ENCODE measurements at regions not wholly inside any gene's neighbourhood (a gene's known extent, or its start where the extent isn't known, plus 50 kb on each side); places are given as distances from the start of the nearest gene placed in this dataset.

- TF ChIP-seq CEBPB (IDR thresholded peaks at IDR 0.05; ENCODE audit: borderline replicate concordance in 1 of 2, low read depth in 2 of 2, low read length in 2 of 2), result no peak
- no peak for TF ChIP-seq NFIC (IDR thresholded peaks at IDR 0.05; ENCODE audit: low read depth, low read length)
- no peak for TF ChIP-seq CHD2 (IDR thresholded peaks at IDR 0.05; ENCODE audit: borderline replicate concordance, low read depth, low read length)
Observed at GRCh38 chr3:44023961-44024593, 217.6 kb upstream of the TOPAZ1 start (continued).

DNA sequence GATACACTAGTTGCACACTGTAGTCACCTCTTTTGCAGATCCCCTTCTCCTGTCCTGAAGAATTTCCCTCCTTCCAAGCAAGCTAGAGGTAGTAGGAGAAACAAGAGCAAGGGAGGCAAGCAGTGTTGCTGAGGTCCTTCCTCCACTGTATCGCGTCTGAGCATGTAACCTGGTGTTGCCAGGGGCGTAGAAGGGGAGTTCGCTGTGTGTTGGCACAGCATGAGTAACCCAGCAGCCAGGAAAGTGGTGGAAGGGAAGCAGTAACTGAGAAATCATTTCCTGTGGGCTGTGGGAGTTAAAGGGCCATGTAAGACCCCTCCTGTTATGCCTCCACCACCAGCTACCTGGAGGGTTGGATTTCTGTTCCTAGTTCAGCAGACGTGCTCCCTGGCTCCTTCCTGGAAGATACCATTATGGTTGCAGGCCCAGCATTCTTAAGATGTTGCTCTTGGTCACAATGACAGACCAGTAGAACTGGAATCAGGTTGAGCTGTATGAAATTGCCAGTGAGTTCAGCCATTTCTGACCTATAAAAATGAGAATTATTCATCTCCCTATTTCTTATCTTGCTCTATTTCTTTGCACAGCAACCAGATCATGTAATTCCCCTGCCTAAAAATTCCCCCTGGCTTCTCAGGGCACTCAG is 215.3 kb upstream of the TOPAZ1 start:
- RAD21 ChIA-PET (ENCODE audit: unreplicated experiment), result no interaction called here
- Histone ChIP-seq H3K9me3 (replicated peaks; ENCODE audit: control insufficient read depth, insufficient read depth, low read length) (no peaks in the 10 kb centered on the region), H3K27ac (ENCODE audit: control insufficient read depth, insufficient read depth) (no peak overlapping the region), H3K4me3 (no peak overlapping the region), H4K20me1 (ENCODE audit: control insufficient read depth, insufficient read depth) (no peaks in the 10 kb centered on the region), H3K4me1 (ENCODE audit: control insufficient read depth, insufficient read depth, low read length) (peaks cover 21% of the 10 kb centered on the region), H2AFZ (ENCODE audit: control insufficient read depth, low read depth, low read length) (no peak overlapping the region), H3K79me2 (ENCODE audit: control insufficient read depth, insufficient read depth, low read length) (peaks cover 39% of the 10 kb centered on the region), H3K4me2 (ENCODE audit: control insufficient read depth, insufficient read depth) (no peak overlapping the region), H3K9ac (ENCODE audit: control insufficient read depth, insufficient read depth, low read length) (no peak overlapping the region), H3K27me3 (replicated peaks in 1 of 2; ENCODE audit: control insufficient read depth in 2 of 2, insufficient read depth in 2 of 2, low read length in 1 of 2) (no peaks in the 10 kb centered on the region), H3K36me3 (ENCODE audit: control insufficient read depth in 2 of 2, insufficient read depth in 2 of 2, low read length in 1 of 2) (no peaks in the 10 kb centered on the region; a peak in 1 of 4 replicates)
- CTCF ChIA-PET, result interaction anchor here (1.5 kb wide), 1 partner anchor 10 kb away, joined by 3 read pairs; no protein-coding TSS in a partner anchor
- ATAC-seq, result no peak
- intact Hi-C loops (cut with micrococcal nuclease; ENCODE audit: unreplicated experiment) (no loop called here), in situ Hi-C loops (cut with MboI) (no loop called here)
- 86% methylated on average over 5 of the region's 5 CpGs for WGBS (ENCODE audit: insufficient coverage, insufficient replicate concordance, low lambda C conversion rate, missing lambda C conversion rate)
- FAIRE-seq, result no peak
- BruUV-seq (replicated peaks), result no TSS peak
- POLR2A ChIA-PET, result no interaction called here
- no peak for DNase-seq (ENCODE audit: low read depth, low spot score)
- SMC1A ChIA-PET (ENCODE audit: uncharacterized antibody, unreplicated experiment), result interaction anchor here (0.7 to 1.3 kb wide), 4 partner anchors 10 to 146 kb away, joined by 3 to 4 read pairs (median 3); no protein-coding TSS in a partner anchor
- TF ChIP-seq CBFB (IDR thresholded peaks at IDR 0.05; ENCODE audit: low read depth) (no peak), TBL1XR1 (IDR thresholded peaks at IDR 0.05; ENCODE audit: low read depth, low read length) (no peak), ZNF384 (IDR thresholded peaks at IDR 0.05; ENCODE audit: borderline replicate concordance, low read depth, low read length) (no peak), MYB (IDR thresholded peaks at IDR 0.05; ENCODE audit: borderline replicate concordance, low read depth, low read length) (no peak), SKIL (IDR thresholded peaks at IDR 0.05; ENCODE audit: low read depth, poor library complexity, severe bottlenecking) (no peak), TCF12 (IDR thresholded peaks at IDR 0.05; ENCODE audit: low read depth, low read length) (no peak), CEBPZ (IDR thresholded peaks at IDR 0.05; ENCODE audit: low read depth, low read length) (no peak), CBX5 (IDR thresholded peaks at IDR 0.05; ENCODE audit: low read depth) (no peak), MAX (IDR thresholded peaks at IDR 0.05; ENCODE audit: low read depth, low read length) (no peak), EZH2 (IDR thresholded peaks at IDR 0.05; ENCODE audit: borderline replicate concordance, control insufficient read depth, low read depth, low read length) (no peak), RUNX3 (IDR thresholded peaks at IDR 0.05; ENCODE audit: low read length) (no peak)
